GM18870 (cell line): ENCODE measurements at regions not wholly inside any gene's neighbourhood (a gene's known extent, or its start where the extent isn't known, plus 50 kb on each side); places are given as distances from the start of the nearest gene placed in this dataset.
"Not testable (repeated sequence)": the region's sequence is repeated elsewhere in the genome, so short reads cannot be mapped to it uniquely, and the experiment has no call there.

Experiments
- ATAC-seq: cut with Tn5 transposase; IDR thresholded peaks from one replicate; pipeline ENCODE4 v1.9.1; 2021; ENCODE audit warnings: moderate library complexity; ENCODE audit not compliant: unreplicated experiment

DNA sequence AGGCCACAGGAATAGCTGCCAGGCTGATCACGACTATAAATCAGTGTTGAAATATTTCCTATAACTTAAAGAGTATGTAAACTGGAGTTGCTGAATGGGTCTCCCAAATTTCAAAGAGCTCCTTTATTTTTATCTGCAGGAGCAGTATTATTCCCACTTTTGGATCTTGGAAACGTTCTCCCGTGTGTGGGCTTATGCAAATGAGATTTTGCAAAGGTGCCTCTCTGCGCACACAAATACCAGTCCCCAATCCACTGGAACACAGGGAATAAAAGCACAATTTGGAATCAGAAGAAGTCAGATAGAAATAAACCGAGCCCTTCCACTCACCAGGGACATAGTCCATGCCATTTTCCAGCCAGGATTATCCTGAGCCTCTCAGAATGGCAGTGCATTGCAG, 350.2 kb upstream of the CELF2 start:
- ATAC-seq, result no peak

DNA sequence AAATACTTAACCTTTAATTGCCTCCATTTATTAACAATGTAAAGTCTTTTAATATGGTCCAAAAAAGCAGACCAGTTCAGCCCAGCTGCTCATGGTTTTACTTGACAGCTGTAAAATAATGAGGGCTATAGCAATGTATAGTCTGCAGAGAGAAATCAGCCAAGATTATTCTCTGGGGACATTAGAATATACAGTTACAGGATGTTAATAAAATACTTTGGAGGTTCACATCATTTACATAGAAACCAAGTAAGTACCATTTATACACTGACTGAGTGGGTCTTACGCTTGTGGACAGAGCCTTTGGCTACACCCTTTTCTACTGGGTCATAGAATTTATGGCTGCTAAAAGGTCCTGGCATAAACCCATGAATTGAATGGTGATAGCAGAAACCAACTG, 340.7 kb upstream of the CELF2 start:
- ATAC-seq, result no peak

GRCh38 chr10:10677479-10677878, 340.2 kb upstream of the CELF2 start:
- peak; percentile 67 for ATAC-seq

- no peak for ATAC-seq
Observed at GRCh38 chr10:10680496-10680895, 337.2 kb upstream of the CELF2 start.

- no peak for ATAC-seq
Observed at GRCh38 chr10:10684972-10685371, 332.7 kb upstream of the CELF2 start.

GRCh38 chr10:10685566-10685965, 332.1 kb upstream of the CELF2 start:
- no peak for ATAC-seq

GRCh38 chr10:10687751-10688150, 329.9 kb upstream of the CELF2 start:
- ATAC-seq, result no peak

DNA sequence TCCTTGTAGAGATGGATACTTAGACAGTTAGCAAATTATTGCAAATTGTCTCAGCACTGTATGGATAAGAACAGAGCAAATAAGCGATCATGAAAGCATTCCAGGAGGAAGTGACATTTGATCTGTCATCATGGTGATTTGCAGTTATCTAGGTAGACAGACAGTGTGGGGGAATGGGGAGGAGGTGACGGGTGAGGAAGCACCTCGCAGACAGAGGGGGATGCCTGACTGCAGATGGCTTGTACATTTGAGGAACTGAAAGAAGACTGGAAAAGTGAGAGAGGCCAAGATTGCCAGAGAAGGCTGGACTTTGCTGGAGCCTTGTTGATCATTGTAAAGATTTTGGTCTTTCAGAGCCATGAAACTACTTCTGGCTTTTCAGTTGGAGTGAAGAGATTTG, 318.2 kb upstream of the CELF2 start:
- no peak for ATAC-seq

DNA sequence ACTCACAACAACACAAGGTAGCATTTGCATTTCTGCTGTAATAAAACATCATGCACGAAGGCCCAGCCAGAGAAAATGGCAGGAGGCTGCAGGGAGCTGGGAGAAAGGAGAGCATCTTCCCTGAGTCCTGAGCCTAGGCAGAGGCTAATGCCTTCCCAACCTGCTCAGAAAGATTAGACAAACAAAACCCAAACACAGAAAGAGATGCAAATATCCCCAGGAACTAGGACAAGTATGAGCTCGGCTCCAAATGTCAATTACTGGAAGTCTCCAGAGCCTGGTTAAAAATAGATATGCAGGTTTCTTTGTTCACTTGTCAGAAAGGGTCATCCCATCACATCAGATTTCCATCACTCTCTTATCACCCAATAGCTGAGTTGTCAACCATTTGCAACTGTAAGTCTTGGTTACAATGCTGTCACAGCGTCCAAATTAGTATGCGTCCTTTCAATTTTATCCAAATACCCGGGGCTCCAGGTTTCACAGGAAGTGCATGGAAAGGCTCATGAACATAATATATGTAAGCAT, 316.5 kb upstream of the CELF2 start:
- ATAC-seq, result no peak

GRCh38 chr10:10702211-10702610, 315.5 kb upstream of the CELF2 start:
- no peak for ATAC-seq

GRCh38 chr10:10703382-10703781, 314.3 kb upstream of the CELF2 start:
- no peak for ATAC-seq

DNA sequence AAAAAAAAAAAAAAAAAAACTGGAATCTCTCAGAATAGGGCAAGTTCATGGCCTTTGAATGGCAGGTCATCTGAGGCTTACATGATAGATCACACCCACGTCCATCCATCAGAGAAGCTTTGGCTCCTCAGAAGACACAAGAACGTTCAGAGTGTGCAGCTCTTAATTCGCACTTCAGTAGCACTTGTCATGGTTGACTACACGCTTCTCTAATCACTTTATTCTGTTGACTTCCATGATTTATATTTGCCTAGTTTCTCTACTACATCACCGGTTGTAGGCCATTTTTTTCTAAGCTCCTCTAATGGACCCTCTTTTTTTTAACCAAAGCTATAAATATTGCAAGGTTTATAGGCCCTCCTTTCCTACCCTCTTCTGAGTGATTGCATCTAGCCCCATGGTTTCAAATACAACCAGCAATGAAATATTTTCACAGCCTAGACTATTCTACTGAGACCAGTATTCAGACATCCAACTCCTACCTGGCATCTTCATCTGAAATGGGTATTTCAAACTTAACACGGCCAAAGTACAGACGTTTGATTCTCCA, 305.4 kb upstream of the CELF2 start:
- no peak for ATAC-seq

GRCh38 chr10:10714327-10714726, 303.3 kb upstream of the CELF2 start:
- ATAC-seq, result no peak

DNA sequence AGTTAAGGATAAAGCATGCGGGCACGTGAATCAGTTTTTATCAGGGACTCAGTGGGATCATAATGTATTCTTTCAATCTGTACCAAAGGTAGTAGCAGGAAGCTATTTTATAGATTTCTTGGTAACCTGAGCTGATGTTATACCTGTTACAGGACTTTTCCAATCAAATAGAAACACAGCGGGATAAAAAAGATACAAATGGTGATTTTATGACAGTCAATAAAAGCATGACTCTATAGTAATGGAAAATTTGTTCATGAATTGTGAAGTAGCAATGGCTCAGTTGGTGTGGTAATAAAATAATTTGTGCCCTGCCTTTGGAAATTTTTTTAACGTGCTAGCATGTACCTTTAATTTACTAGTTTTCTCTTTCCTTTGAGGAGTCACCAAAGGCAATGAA, 300.7 kb upstream of the CELF2 start:
- ATAC-seq, result no peak

DNA sequence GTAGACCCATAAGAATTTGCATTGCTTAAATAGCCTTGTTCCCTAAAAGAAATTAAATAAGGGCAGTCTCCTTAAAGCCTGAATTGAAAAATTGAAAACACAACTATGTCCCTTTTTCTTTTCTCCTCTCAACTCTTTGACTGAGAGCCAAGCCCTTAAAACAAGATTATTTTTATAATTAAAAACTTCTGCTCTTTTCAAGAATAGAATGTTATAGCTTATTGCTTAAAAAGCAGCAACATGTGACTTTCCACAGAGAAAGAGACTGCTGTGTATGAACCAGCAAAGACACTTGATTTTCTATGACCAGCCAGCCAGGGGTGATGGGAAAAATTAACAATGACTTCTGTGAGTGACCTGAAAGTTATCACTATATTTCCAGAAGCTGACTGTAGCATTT, 295.2 kb upstream of the CELF2 start:
- ATAC-seq, result no peak

DNA sequence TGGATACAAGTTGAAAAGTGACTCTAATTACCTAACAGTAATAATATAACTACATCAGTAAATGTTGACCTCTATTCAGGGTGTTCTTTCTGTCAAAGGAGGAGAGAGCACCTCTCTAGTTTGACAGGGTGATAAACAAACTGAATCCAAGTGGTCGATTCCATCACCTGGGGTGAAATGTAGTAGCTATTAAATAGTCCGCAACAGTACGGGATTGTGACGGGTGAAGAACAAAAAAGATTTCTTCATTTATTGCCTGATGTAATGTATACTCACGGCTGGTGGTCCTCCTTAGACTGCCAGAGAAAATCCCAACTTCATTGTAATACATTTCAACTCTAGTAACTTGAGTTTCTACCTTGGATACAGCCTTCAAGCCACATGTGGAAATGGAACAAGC, 292.5 kb upstream of the CELF2 start:
- no peak for ATAC-seq

DNA sequence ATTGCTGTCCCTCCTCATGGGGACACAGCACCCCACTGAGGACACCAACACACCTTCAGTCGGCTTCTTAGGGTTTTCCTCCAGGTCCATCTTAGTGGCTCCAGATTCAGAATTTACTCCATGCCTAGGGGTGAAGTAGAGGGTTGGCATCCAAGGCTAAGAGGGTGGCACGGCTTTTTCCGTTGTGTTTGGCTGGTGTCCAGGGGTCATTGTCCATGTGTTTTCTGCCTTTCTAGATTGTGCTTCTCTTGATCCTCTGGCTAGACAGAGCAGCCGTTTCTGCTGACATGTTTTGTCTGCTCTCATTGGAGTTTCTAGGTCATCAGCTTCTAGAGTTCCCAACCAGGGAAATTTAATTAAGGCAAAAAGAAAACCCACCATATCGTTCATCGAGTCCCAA, 291.6 kb upstream of the CELF2 start:
- no peak for ATAC-seq

GRCh38 chr10:10727411-10727810, 290.3 kb upstream of the CELF2 start:
- ATAC-seq, result not testable (repeated sequence)

- no peak for ATAC-seq
Observed at GRCh38 chr10:10727812-10728211, 289.9 kb upstream of the CELF2 start.

- ATAC-seq, result no peak
Observed at GRCh38 chr10:10730471-10731043, 287.1 kb upstream of the CELF2 start.

- ATAC-seq, result no peak
Observed at GRCh38 chr10:10731366-10731765, 286.3 kb upstream of the CELF2 start.

DNA sequence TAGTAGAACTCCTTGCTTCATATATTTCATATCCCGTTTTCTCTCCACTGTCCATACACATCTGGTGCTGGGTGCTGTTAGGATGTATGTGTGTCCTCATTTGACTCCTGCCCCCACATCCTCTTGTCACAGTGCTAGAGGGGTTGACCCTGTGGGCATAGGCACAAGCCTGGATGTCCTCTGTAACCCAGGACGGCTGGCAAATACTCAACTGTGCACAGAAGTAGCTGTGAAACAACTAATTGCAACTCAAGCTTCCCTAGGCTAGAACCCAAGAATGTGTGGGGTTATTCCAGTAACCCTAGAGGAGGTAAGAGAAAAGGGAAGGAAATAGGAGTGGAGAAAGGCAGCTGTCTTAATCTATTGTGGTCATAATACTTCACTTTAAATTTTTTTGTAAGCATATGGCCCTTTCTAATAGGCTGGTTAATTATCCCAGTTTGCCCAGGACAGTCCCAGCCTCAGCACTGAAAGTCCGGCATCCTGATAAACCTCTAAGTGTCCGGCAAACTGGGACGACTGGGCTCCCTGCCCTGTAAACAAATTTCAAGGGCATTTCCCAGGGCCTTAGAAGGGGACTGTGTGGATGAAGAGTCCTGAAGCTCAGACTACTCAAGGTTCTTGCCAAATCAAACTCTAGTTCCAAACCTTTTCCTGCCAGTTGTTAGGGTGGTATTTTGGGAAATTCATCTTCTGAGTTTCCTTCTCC, 283.2 kb upstream of the CELF2 start:
- ATAC-seq, result no peak
